PFSK-1 (cell line): ENCODE measurements at regions not wholly inside any gene's neighbourhood (a gene's known extent, or its start where the extent isn't known, plus 50 kb on each side); places are given as distances from the start of the nearest gene placed in this dataset.

Experiments used
- FOXP2 ChIP-seq: optimal IDR thresholded peaks from 2 replicates; pipeline ENCODE3; 2011; ENCODE audit warnings: borderline replicate concordance, control low read depth, inconsistent platforms; ENCODE audit not compliant: insufficient read depth; ENCODE audit errors: extremely low read length, extremely low read depth
- POLR2AphosphoS5 ChIP-seq: IDR thresholded peaks from 2 replicates; pipeline ENCODE4 v1.6.1; 2012; ENCODE audit warnings: low read depth, mild to moderate bottlenecking, control low read depth, low read length, moderate library complexity
- REST ChIP-seq, 2 experiments: IDR thresholded peaks; 2 replicates each; pipeline versions ENCODE4 v1.6.1 to v1.8.0; 2011 to 2012; ENCODE audit warnings: low read depth in 2 of 2, low read length in 2 of 2, control low read depth in 1 of 2, inconsistent platforms in 1 of 2, mild to moderate bottlenecking in 1 of 2, moderate library complexity in 1 of 2; ENCODE audit not compliant: insufficient read depth in 1 of 2
- SIN3A ChIP-seq: IDR thresholded peaks from 2 replicates; pipeline ENCODE4 v1.6.1; 2012; ENCODE audit warnings: mild to moderate bottlenecking, low read length, moderate library complexity, borderline replicate concordance; ENCODE audit not compliant: insufficient read depth
- TAF1 ChIP-seq: IDR thresholded peaks from 2 replicates; pipeline ENCODE4 v1.6.1; 2012; ENCODE audit warnings: low read length, control low read depth, borderline replicate concordance; ENCODE audit not compliant: insufficient read depth

- TF ChIP-seq REST (IDR thresholded peaks at IDR 0.05; ENCODE audit: insufficient read depth in 1 of 2, low read depth in 2 of 2, low read length in 2 of 2) (no peak), POLR2AphosphoS5 (no peak), TAF1 (no peak), FOXP2 (no peak), SIN3A (no peak)
Observed at GRCh38 chr20:1831606-1832005, 63.6 kb upstream of the SIRPA start.

GRCh38 chr20:1831096-1831495 lies 64.1 kb upstream of the SIRPA start:
- TF ChIP-seq POLR2AphosphoS5: no peak
- no peak for TF ChIP-seq SIN3A
- TF ChIP-seq REST (IDR thresholded peaks at IDR 0.05; ENCODE audit: insufficient read depth in 1 of 2, low read depth in 2 of 2, low read length in 2 of 2): no peak
- TF ChIP-seq FOXP2: no peak
- no peak for TF ChIP-seq TAF1

- TF ChIP-seq FOXP2 (peak; percentile 43), REST (IDR thresholded peaks at IDR 0.05; ENCODE audit: insufficient read depth in 1 of 2, low read depth in 2 of 2, low read length in 2 of 2) (no peak), TAF1 (no peak)
Observed at GRCh38 chr20:1830240-1830639, 65.0 kb upstream of the SIRPA start.

- no peak for TF ChIP-seq TAF1
- TF ChIP-seq REST (IDR thresholded peaks at IDR 0.05; ENCODE audit: insufficient read depth in 1 of 2, low read depth in 2 of 2, low read length in 2 of 2): no peak
- TF ChIP-seq FOXP2: no peak
- TF ChIP-seq POLR2AphosphoS5: no peak
- no peak for TF ChIP-seq SIN3A
Observed at GRCh38 chr20:1829531-1829930, 65.7 kb upstream of the SIRPA start.

GRCh38 chr20:1828786-1829131 lies 66.4 kb upstream of the SIRPA start:
- TF ChIP-seq REST (IDR thresholded peaks at IDR 0.05; ENCODE audit: insufficient read depth in 1 of 2, low read depth in 2 of 2, low read length in 2 of 2): no peak
- no peak for TF ChIP-seq FOXP2
- TF ChIP-seq TAF1: no peak
- no peak for TF ChIP-seq POLR2AphosphoS5
- TF ChIP-seq SIN3A: no peak
